Panc1 (cell line): ENCODE measurements at regions not wholly inside any gene's neighbourhood (a gene's known extent, or its start where the extent isn't known, plus 50 kb on each side); places are given as distances from the start of the nearest gene placed in this dataset.

Experiments used
- POLR2AphosphoS5 ChIP-seq: IDR thresholded peaks from 2 replicates; pipeline ENCODE4 v1.6.1; 2012; ENCODE audit warnings: mild to moderate bottlenecking, low read depth, low read length, moderate library complexity
- TCF7L2 ChIP-seq: IDR thresholded peaks from 2 replicates; pipeline ENCODE4 v1.6.1; 2011; ENCODE audit warnings: mild to moderate bottlenecking, low read depth, low read length, inconsistent platforms
- TF ChIP-seq, protein P1 (sequence below): fragments of 450-650 bp; IDR thresholded peaks from 2 replicates; pipeline ENCODE4 v1.5.1; 2017; ENCODE audit warnings: mild to moderate bottlenecking

DNA sequence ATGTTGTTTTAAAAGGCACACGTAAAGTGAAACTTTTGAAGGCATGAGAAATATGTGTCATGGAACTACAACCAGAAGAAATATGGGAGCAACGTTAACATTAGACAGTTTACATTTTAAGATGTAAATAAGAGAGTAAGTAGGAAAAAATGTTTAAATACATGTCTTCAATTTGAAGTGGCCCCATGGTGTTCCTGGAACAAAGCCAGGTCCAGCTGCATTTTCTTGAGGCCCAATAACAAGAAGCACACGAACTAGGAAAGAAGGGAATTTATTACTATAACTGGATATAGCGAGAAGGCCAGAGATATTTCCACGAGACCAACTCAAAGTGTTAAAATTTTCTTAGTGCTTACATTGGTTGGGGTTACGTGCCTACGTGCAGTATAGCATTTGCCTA lies 458.1 kb downstream of the KCTD8 start:
- TF ChIP-seq, protein P1, sequence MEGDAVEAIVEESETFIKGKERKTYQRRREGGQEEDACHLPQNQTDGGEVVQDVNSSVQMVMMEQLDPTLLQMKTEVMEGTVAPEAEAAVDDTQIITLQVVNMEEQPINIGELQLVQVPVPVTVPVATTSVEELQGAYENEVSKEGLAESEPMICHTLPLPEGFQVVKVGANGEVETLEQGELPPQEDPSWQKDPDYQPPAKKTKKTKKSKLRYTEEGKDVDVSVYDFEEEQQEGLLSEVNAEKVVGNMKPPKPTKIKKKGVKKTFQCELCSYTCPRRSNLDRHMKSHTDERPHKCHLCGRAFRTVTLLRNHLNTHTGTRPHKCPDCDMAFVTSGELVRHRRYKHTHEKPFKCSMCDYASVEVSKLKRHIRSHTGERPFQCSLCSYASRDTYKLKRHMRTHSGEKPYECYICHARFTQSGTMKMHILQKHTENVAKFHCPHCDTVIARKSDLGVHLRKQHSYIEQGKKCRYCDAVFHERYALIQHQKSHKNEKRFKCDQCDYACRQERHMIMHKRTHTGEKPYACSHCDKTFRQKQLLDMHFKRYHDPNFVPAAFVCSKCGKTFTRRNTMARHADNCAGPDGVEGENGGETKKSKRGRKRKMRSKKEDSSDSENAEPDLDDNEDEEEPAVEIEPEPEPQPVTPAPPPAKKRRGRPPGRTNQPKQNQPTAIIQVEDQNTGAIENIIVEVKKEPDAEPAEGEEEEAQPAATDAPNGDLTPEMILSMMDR = no peak
- TF ChIP-seq POLR2AphosphoS5 = no peak
- TF ChIP-seq TCF7L2 = no peak
